Adrenal gland (tissue), 9 donors: ENCODE measurements at regions not wholly inside any gene's neighbourhood (a gene's known extent, or its start where the extent isn't known, plus 50 kb on each side); places are given as distances from the start of the nearest gene placed in this dataset.

ENCODE experiments used
- DNase-seq, 7 donors: peaks; one replicate each; pipeline ENCODE4 v3.0.0-alpha.2; 2019 to 2020
- H3K27ac ChIP-seq, 5 donors: fragments of 200-600 bp; sonication (generic) in 4 of 5; 1 replicate in 3 of 5; 2 replicates in 2 of 5; pipeline versions ENCODE4 v1.5.1 to v1.8.0; 2016 to 2020; ENCODE audit warnings: mild to moderate bottlenecking in 1 of 5
- H3K27me3 ChIP-seq: fragments of 200-600 bp; 2 replicates; pipeline ENCODE4 v1.8.0; 2021
- H3K36me3 ChIP-seq, 2 donors: fragments of 200-600 bp; replicated peaks in 1 of 2; 1 replicate in 1 of 2; 2 replicates in 1 of 2; pipeline versions ENCODE4 v1.5.1 to v1.8.0; 2018 to 2022
- H3K4me1 ChIP-seq, 2 donors: fragments of 200-600 bp; replicated peaks in 1 of 2; 1 replicate in 1 of 2; 2 replicates in 1 of 2; pipeline versions ENCODE4 v1.5.1 to v1.8.0; 2018 to 2021
- H3K4me3 ChIP-seq, 4 donors: fragments of 200-600 bp; sonication (generic) in 3 of 4; one replicate each; pipeline ENCODE4 v1.5.1; 2016 to 2018
- H3K9me3 ChIP-seq, 3 donors: fragments of 200-600 bp; sonication (generic) in 1 of 3; replicated peaks in 1 of 3; 1 replicate in 2 of 3; 2 replicates in 1 of 3; pipeline versions ENCODE4 v1.5.1 to v1.8.0; 2016 to 2021
- POLR2A ChIP-seq, 2 donors: fragments of 450-650 bp; IDR thresholded peaks; one replicate each; pipeline ENCODE4 v1.6.1; 2017; ENCODE audit warnings: antibody characterized with exemption in 2 of 2, mild to moderate bottlenecking in 2 of 2, moderate library complexity in 1 of 2
- WGBS, 4 donors: extraction: QIAGEN DNeasy Blood & Tissue Kit in 2 of 4; methylation state at CpG; one replicate each; pipeline versions ENCODE4 v1.1.5 to v1.1.7; 2013 to 2017; 5-methylcytosine and 5-hydroxymethylcytosine counted together
- intact Hi-C, 2 donors: fragments of 100-400 bp; cut with DNase I; formaldehyde crosslinking; loops; one replicate each; pipeline versions ENCODE4 v1.14.1 to v1.15.0; 2022 to 2023
- TF ChIP-seq, protein P1 (sequence below), 6 experiments: fragments of 450-650 bp in 4 of 6; fragments of 200-600 bp in 2 of 6; sonication (generic) in 1 of 6; IDR thresholded peaks; 1 replicate in 5 of 6; 2 replicates in 1 of 6; pipeline versions ENCODE4 v1.5.1 to v1.8.0; 2016 to 2021; ENCODE audit warnings: antibody characterized with exemption in 6 of 6, mild to moderate bottlenecking in 2 of 6, moderate library complexity in 1 of 6
- donor health status: healthy with polysubstance abuse.
- donor health status: Bipolar disorder and iron deficiency.
- donor health status: DM: yes; HTN: yes; CAD: no.
- donor health status: DM: no; HTN: no; CAD: no.
- donor health status: DM: no; HTN: no; CAD: no.

DNA sequence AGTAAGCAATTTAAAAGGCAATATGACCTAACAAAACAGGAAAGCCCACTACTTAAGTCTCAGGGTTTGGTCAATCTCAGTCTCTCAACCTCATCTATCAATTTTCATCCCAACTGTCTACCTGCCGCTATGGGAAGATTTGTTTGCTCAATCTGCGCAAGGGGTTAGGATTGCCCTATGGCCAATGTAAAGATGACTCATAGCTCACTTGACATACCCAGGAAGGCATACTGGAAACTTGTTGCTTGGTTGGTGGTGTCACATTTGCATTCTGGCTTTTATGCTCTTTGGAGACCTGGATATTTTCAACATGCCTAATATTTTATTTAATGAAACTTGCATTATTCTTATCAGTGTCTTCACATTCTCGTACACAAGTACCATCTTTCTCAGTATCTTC lies 78.1 kb upstream of the TMEM196 start:
- TF ChIP-seq POLR2A (IDR thresholded peaks at IDR 0.05) = no peak
- TF ChIP-seq, protein P1, sequence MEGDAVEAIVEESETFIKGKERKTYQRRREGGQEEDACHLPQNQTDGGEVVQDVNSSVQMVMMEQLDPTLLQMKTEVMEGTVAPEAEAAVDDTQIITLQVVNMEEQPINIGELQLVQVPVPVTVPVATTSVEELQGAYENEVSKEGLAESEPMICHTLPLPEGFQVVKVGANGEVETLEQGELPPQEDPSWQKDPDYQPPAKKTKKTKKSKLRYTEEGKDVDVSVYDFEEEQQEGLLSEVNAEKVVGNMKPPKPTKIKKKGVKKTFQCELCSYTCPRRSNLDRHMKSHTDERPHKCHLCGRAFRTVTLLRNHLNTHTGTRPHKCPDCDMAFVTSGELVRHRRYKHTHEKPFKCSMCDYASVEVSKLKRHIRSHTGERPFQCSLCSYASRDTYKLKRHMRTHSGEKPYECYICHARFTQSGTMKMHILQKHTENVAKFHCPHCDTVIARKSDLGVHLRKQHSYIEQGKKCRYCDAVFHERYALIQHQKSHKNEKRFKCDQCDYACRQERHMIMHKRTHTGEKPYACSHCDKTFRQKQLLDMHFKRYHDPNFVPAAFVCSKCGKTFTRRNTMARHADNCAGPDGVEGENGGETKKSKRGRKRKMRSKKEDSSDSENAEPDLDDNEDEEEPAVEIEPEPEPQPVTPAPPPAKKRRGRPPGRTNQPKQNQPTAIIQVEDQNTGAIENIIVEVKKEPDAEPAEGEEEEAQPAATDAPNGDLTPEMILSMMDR (IDR thresholded peaks at IDR 0.05) = no peak
- no peak overlapping the region for H3K27ac ChIP-seq
- intact Hi-C loops = no loop called here
- WGBS, 4 donors = 80 to 88% (median 85%) methylated on average over 3 of the region's 3 CpGs
- no peaks in the 10 kb centered on the region for H3K27me3 ChIP-seq
- H3K4me1 ChIP-seq = no peaks in the 10 kb centered on the region
- H3K36me3 ChIP-seq = no peaks in the 10 kb centered on the region
- DNase-seq = no peak
- H3K9me3 ChIP-seq = no peaks in the 10 kb centered on the region
- H3K4me3 ChIP-seq = no peak overlapping the region

GRCh38 chr7:19834566-19834965 lies 61.1 kb upstream of the TMEM196 start:
- Histone ChIP-seq H3K4me1 (no peaks in the 10 kb centered on the region), H3K4me3 (no peak overlapping the region), H3K27me3 (no peaks in the 10 kb centered on the region), H3K36me3 (no peaks in the 10 kb centered on the region), H3K27ac (no peak overlapping the region), H3K9me3 (no peaks in the 10 kb centered on the region)
- DNase-seq = no peak
- TF ChIP-seq, protein P1 (IDR thresholded peaks at IDR 0.05) = no peak
- TF ChIP-seq POLR2A (IDR thresholded peaks at IDR 0.05) = no peak
- 76 to 85% (median 79%) methylated on average over 2 of the region's 2 CpGs for WGBS, 4 donors
- intact Hi-C loops = no loop called here

DNA sequence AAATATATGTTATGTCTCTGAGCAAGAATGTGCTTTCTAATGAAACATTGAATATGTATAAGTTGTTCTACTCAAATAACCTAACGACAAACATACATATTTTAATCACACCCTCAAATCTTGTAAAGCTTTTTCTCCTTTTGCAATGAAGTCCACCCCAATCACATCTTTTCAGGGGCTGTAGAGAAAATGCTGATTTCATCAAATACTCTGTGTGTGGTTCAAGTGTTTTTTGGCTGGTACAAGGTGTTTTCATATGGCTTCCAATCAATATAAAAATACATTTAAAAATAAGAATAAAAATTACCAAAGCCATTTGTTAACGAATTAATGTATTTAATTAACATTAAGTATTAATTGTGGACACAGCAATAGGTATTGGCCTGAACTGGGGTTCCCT lies 57.2 kb upstream of the TMEM196 start:
- DNase-seq = no peak
- Histone ChIP-seq H3K36me3 (no peaks in the 10 kb centered on the region), H3K27me3 (no peaks in the 10 kb centered on the region), H3K9me3 (no peaks in the 10 kb centered on the region), H3K4me1 (no peaks in the 10 kb centered on the region), H3K4me3 (no peak overlapping the region), H3K27ac (no peak overlapping the region)
- no peak for TF ChIP-seq POLR2A (IDR thresholded peaks at IDR 0.05)
- TF ChIP-seq, protein P1 (IDR thresholded peaks at IDR 0.05) = no peak
- 62 to 75% (median 68%) methylated on average over 2 of the region's 2 CpGs for WGBS, 4 donors
- intact Hi-C loops = no loop called here
